DND-41 (cell line): ENCODE measurements at regions not wholly inside any gene's neighbourhood (a gene's known extent, or its start where the extent isn't known, plus 50 kb on each side); places are given as distances from the start of the nearest gene placed in this dataset.

ENCODE experiments used
- CTCF ChIP-seq: IDR thresholded peaks from 2 replicates; pipeline ENCODE4 v1.5.1; 2012; ENCODE audit warnings: borderline replicate concordance, low read length, moderate library complexity, mild to moderate bottlenecking; ENCODE audit not compliant: poor library complexity, severe bottlenecking; ENCODE audit errors: extremely low read depth
- EZH2 ChIP-seq: IDR thresholded peaks from 3 replicates; pipeline ENCODE4 v1.6.1; 2012; ENCODE audit warnings: borderline replicate concordance, low read depth, mild to moderate bottlenecking, moderate library complexity, low read length, inconsistent platforms; ENCODE audit not compliant: severe bottlenecking

DNA sequence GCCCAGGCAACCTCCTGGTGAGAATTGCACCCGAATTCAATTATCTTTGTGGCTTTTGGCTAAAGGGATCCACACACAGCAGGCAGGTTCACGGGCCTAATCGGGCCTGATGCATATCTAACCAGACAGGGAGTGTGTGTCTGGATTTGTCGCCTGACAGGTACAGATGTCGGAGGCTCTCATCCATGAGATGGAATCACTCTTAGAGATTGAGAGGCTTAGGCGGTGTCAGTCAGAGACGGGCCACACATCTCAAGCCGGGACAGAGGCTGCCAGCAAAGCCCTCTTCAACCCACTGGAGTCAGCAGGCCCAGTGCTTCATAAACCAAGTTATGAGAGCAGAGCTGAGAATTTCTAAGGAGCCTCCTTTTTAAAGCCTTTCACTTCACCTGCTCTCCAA, 247.0 kb downstream of the LRFN2 start:
- TF ChIP-seq CTCF = no peak
- TF ChIP-seq EZH2 = no peak
